IgD-negative memory B cell (primary cell): ENCODE measurements at regions not wholly inside any gene's neighbourhood (a gene's known extent, or its start where the extent isn't known, plus 50 kb on each side); places are given as distances from the start of the nearest gene placed in this dataset.

Source experiments
- H3K27ac Mint-ChIP-seq, 3 donors: one replicate each; pipeline ENCODE4 v1.8.0; 2020 to 2022; ENCODE audit warnings: mild to moderate bottlenecking in 3 of 3, mixed read lengths in 3 of 3, moderate library complexity in 1 of 3
- H3K27me3 Mint-ChIP-seq: one replicate; pipeline ENCODE4 v1.8.0; 2021; ENCODE audit warnings: mixed read lengths
- H3K36me3 Mint-ChIP-seq: one replicate; pipeline ENCODE4 v1.8.0; 2020; ENCODE audit warnings: mild to moderate bottlenecking, mixed read lengths
- H3K4me1 Mint-ChIP-seq, 3 donors: one replicate each; pipeline ENCODE4 v1.8.0; 2020 to 2022; ENCODE audit warnings: mixed read lengths in 3 of 3, mild to moderate bottlenecking in 1 of 3
- H3K4me3 Mint-ChIP-seq, 4 donors: one replicate each; pipeline ENCODE4 v1.8.0; 2020 to 2022; ENCODE audit warnings: mild to moderate bottlenecking in 4 of 4, mixed read lengths in 4 of 4, moderate library complexity in 3 of 4
- H3K9me3 Mint-ChIP-seq, 3 donors: one replicate each; pipeline ENCODE4 v1.8.0; 2020 to 2021; ENCODE audit warnings: mixed read lengths in 3 of 3, mild to moderate bottlenecking in 1 of 3

DNA sequence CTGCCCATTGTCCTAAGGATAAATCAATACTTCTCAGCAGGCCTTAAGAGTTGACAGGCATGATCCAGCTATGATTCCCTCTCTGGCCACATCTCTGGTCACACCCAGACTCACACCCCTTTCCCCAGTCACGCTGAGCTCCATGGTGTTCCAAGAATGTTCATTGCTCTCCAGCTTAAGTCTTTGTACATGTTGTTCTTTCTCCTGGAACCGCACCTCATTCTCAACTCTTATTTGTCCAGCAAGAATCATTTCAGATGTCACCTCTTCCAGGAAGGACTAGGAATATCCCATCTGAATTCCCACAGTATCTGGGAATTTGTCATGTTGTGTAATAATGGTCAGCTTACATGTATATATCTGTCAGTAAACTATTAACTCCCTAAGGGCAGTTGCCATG is 118.3 kb upstream of the GALNT15 start:
- H3K4me1 Mint-ChIP-seq = no peaks in the 10 kb centered on the region
- H3K9me3 Mint-ChIP-seq = no peaks in the 10 kb centered on the region
- H3K27me3 Mint-ChIP-seq = peaks cover 5% of the 10 kb centered on the region
- no peaks in the 10 kb centered on the region for H3K36me3 Mint-ChIP-seq
- H3K27ac Mint-ChIP-seq = no peak overlapping the region
- no peak overlapping the region for H3K4me3 Mint-ChIP-seq

GRCh38 chr3:16058521-16058920 is 116.0 kb upstream of the GALNT15 start:
- no peak overlapping the region for H3K27ac Mint-ChIP-seq
- no peaks in the 10 kb centered on the region for H3K4me1 Mint-ChIP-seq
- H3K4me3 Mint-ChIP-seq = no peak overlapping the region
- peaks cover 5% of the 10 kb centered on the region for H3K27me3 Mint-ChIP-seq
- no peaks in the 10 kb centered on the region for H3K9me3 Mint-ChIP-seq
- no peaks in the 10 kb centered on the region for H3K36me3 Mint-ChIP-seq

- H3K4me1 Mint-ChIP-seq = no peaks in the 10 kb centered on the region
- H3K27me3 Mint-ChIP-seq = peaks cover 5% of the 10 kb centered on the region
- no peaks in the 10 kb centered on the region for H3K9me3 Mint-ChIP-seq
- H3K27ac Mint-ChIP-seq = no peak overlapping the region
- H3K36me3 Mint-ChIP-seq = no peaks in the 10 kb centered on the region
- no peak overlapping the region for H3K4me3 Mint-ChIP-seq
Observed at GRCh38 chr3:16059081-16059537, 115.4 kb upstream of the GALNT15 start.

GRCh38 chr3:16059711-16060357 is 114.6 kb upstream of the GALNT15 start:
- H3K4me1 Mint-ChIP-seq = no peaks in the 10 kb centered on the region
- H3K4me3 Mint-ChIP-seq = no peak overlapping the region
- no peaks in the 10 kb centered on the region for H3K36me3 Mint-ChIP-seq
- no peaks in the 10 kb centered on the region for H3K9me3 Mint-ChIP-seq
- H3K27me3 Mint-ChIP-seq = peaks cover 5% of the 10 kb centered on the region
- no peak overlapping the region for H3K27ac Mint-ChIP-seq

DNA sequence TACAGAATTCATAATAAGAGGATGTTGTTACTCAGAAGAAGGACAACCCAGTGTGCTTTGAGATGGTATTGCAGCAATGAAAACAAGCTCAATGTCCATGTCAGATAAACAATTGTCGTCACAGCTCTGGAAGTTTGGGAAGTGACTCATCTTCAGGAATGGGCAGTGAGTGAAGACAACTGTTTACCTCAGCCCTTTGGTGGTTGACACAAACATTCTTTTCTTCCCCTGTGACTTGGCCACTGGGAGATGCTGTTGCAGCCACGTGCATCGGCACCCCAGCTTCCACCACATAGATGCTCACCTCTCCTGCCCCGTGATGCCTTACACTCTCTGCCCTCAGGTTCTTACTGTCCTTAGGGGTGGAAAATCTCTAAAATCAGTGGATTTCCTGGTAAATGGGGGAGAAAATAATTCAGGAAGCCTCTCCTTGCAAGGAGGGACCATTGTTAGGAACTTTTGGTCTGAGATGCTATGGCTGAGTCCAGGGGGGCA is 114.1 kb upstream of the GALNT15 start:
- no peak overlapping the region for H3K4me3 Mint-ChIP-seq
- H3K36me3 Mint-ChIP-seq = no peaks in the 10 kb centered on the region
- no peak overlapping the region for H3K27ac Mint-ChIP-seq
- peaks cover 5% of the 10 kb centered on the region for H3K27me3 Mint-ChIP-seq
- no peaks in the 10 kb centered on the region for H3K4me1 Mint-ChIP-seq
- no peaks in the 10 kb centered on the region for H3K9me3 Mint-ChIP-seq

GRCh38 chr3:16060945-16061344 is 113.5 kb upstream of the GALNT15 start:
- Mint-ChIP-seq H3K9me3 (no peaks in the 10 kb centered on the region), H3K4me3 (no peak overlapping the region), H3K4me1 (no peaks in the 10 kb centered on the region), H3K36me3 (no peaks in the 10 kb centered on the region), H3K27ac (no peak overlapping the region), H3K27me3 (peaks cover 5% of the 10 kb centered on the region)

- Mint-ChIP-seq H3K4me3 (no peak overlapping the region), H3K27me3 (peaks cover 5% of the 10 kb centered on the region), H3K36me3 (no peaks in the 10 kb centered on the region), H3K27ac (no peak overlapping the region), H3K4me1 (no peaks in the 10 kb centered on the region), H3K9me3 (no peaks in the 10 kb centered on the region)
Observed at GRCh38 chr3:16061491-16061890, 113.0 kb upstream of the GALNT15 start.

DNA sequence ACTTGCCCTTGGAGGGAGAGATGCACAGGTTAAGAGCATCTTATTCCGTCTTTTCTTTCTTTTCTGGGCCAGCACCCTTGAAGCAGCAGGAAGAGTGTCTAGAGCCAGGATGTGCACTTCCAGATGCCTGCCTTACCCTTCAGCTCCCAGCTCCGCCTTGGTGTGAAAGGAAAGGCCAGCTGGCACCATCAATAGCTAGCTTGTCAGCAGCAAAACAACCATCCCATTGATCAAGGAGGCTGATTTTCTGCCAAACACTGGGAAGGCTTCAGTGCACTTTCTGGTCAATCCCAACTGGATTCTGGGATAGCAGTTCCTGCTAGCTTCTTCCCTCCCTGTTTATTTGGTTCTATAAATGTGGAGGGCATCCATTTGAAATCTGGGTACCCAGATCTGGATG is 110.9 kb upstream of the GALNT15 start:
- H3K4me1 Mint-ChIP-seq = peaks cover 0 to 2% (median 0%) of the 10 kb centered on the region in 3 donors
- peaks cover 6% of the 10 kb centered on the region for H3K27me3 Mint-ChIP-seq
- no peak overlapping the region for H3K4me3 Mint-ChIP-seq
- H3K36me3 Mint-ChIP-seq = peaks cover 4% of the 10 kb centered on the region
- H3K27ac Mint-ChIP-seq = no peak overlapping the region
- H3K9me3 Mint-ChIP-seq = no peaks in the 10 kb centered on the region

DNA sequence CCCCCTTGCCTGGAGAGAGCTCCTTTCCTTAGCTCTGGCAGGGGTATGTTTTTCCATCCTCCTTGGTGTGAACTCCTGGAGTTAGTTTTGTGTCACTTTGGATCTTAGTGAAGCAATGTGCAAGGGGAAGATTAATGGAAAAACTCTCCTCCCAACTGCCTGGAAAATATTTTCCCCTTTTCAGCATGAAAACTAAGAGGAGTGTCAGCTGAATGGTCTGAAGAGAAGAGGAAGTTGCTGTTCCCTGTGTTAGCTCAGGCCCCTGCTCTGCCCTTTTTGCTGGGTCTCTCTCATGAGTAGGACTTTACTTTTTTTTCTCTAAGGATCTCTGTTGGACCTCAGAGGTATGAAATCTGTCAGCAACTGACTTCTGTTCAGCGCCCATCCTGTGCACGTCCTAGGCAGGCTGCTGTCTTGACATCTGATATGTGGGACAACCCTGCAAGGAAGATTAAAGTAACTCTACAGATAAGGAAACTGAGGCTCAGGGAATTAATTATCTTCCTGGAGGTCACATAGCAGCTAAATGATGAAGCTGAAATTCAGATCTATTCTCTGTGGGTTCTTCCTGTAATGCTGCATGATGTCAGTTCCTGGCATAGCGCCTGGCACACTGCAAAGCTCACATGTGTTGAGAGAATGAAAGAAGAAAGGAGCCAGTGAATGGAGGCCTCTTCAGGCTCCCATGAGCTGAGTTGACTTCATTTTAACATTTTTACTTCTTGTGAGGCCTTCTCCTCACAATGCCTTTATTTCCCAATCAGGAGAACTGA is 109.7 kb upstream of the GALNT15 start:
- no peaks in the 10 kb centered on the region for H3K9me3 Mint-ChIP-seq
- peaks cover 6% of the 10 kb centered on the region for H3K27me3 Mint-ChIP-seq
- H3K27ac Mint-ChIP-seq = no peak overlapping the region
- H3K36me3 Mint-ChIP-seq = peaks cover 7% of the 10 kb centered on the region
- H3K4me3 Mint-ChIP-seq = no peak overlapping the region
- H3K4me1 Mint-ChIP-seq = peaks cover 0 to 2% (median 0%) of the 10 kb centered on the region in 3 donors

DNA sequence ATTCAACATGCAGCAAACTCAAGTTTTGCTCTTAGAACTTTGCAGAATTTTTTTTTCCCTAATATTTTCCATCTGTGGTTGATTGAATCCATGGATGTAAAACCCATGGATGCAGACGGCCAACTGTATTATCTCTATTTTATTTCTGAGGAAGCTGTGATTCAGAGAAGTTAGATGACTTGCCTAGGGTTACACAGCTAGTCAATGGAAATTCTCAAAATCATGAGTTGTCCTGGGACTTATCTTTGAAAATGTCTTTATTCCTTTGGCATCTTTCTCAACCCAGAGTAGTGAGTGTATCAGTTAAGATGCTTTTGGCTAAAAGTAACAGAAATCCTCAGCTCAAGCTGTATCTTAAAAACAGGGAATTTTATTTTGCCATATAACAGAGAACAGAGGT is 107.9 kb upstream of the GALNT15 start:
- Mint-ChIP-seq H3K36me3 (peaks cover 7% of the 10 kb centered on the region), H3K27ac (no peak overlapping the region), H3K4me3 (no peak overlapping the region), H3K9me3 (peaks cover 0 to 3% (median 3%) of the 10 kb centered on the region in 3 donors), H3K27me3 (peaks cover 2% of the 10 kb centered on the region), H3K4me1 (peaks cover 0 to 2% (median 0%) of the 10 kb centered on the region in 3 donors)

DNA sequence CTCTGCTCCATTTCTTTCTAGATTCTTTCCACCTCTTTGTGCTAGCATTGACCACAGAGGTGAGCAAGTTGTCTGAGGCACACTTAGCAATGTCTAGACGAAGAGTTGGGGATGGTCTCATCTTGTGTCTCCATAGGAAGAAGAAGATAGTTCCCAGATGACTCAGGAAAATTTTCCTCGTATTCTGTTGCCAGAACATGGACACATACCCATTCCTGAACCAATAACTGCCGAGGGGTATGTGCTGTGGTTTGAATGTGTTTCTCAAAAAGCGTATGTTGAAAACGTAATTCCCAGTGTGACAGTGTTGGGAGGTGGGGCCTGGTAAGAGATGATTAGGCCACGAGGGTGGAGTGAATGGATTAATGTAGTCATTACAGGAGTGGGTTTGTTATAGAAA is 107.5 kb upstream of the GALNT15 start:
- Mint-ChIP-seq H3K27me3 (peaks cover 2% of the 10 kb centered on the region), H3K4me3 (no peak overlapping the region), H3K36me3 (peaks cover 8% of the 10 kb centered on the region), H3K4me1 (peaks cover 0 to 2% (median 0%) of the 10 kb centered on the region in 3 donors), H3K9me3 (peaks cover 3% of the 10 kb centered on the region in 3 donors), H3K27ac (peak overlapping the region in 1 of 3 donors; percentile 13)

GRCh38 chr3:16067837-16068471 is 106.5 kb upstream of the GALNT15 start:
- no peak overlapping the region for H3K27ac Mint-ChIP-seq
- peaks cover 2% of the 10 kb centered on the region for H3K27me3 Mint-ChIP-seq
- H3K9me3 Mint-ChIP-seq = peaks cover 3 to 6% (median 5%) of the 10 kb centered on the region in 3 donors
- peaks cover 0 to 2% (median 0%) of the 10 kb centered on the region in 3 donors for H3K4me1 Mint-ChIP-seq
- peaks cover 10% of the 10 kb centered on the region for H3K36me3 Mint-ChIP-seq
- no peak overlapping the region for H3K4me3 Mint-ChIP-seq

GRCh38 chr3:16069149-16069922 is 105.1 kb upstream of the GALNT15 start:
- no peak overlapping the region for H3K4me3 Mint-ChIP-seq
- H3K27ac Mint-ChIP-seq = no peak overlapping the region

GRCh38 chr3:16070707-16071106 is 103.8 kb upstream of the GALNT15 start:
- Mint-ChIP-seq H3K4me1 (peaks cover 0 to 3% (median 0%) of the 10 kb centered on the region in 3 donors), H3K27ac (no peak overlapping the region), H3K27me3 (peaks cover 2% of the 10 kb centered on the region), H3K36me3 (peaks cover 12% of the 10 kb centered on the region), H3K9me3 (peaks cover 3 to 7% (median 6%) of the 10 kb centered on the region in 3 donors), H3K4me3 (no peak overlapping the region)

More at GRCh38 chr3:16069149-16069922, 105.1 kb upstream of the GALNT15 start:
- Mint-ChIP-seq H3K36me3 (peaks cover 12% of the 10 kb centered on the region), H3K9me3 (peaks cover 3 to 6% (median 5%) of the 10 kb centered on the region in 3 donors), H3K4me1 (peaks cover 0 to 3% (median 0%) of the 10 kb centered on the region in 3 donors), H3K27me3 (peaks cover 2% of the 10 kb centered on the region)
